GM18505 (cell line): ENCODE measurements at regions not wholly inside any gene's neighbourhood (a gene's known extent, or its start where the extent isn't known, plus 50 kb on each side); places are given as distances from the start of the nearest gene placed in this dataset.
"Not testable (repeated sequence)": the region's sequence is repeated elsewhere in the genome, so short reads cannot be mapped to it uniquely, and the experiment has no call there.

ENCODE experiments used
- ATAC-seq: cut with Tn5 transposase; IDR thresholded peaks from one replicate; pipeline ENCODE4 v1.9.1; 2021; ENCODE audit not compliant: unreplicated experiment
- POLR2A ChIP-seq: IDR thresholded peaks from 4 replicates; pipeline ENCODE4 v1.6.1; 2011; ENCODE audit warnings: borderline replicate concordance; ENCODE audit not compliant: insufficient read depth, insufficient read length; ENCODE audit errors: extremely low read depth

DNA sequence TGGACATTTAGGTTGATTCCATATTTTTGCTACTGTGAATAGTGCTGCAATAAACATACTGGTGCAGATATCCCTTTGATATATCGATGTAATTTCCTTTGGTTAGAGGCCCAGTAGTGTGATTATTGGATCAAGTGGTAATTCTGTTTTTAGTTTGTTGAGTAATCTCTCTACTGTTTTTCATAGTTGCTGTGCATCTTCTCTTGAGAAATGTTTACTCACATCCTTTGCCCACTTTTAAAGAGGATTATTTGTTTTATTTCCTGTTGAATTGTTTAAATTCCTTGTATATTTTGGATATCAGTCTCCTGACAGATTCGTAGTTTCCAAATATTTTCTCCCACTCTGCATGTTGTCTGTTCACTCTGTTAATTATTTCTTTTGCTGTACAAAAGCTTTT lies 352.6 kb upstream of the TARS1 start:
- no peak for TF ChIP-seq POLR2A
- no peak for ATAC-seq

DNA sequence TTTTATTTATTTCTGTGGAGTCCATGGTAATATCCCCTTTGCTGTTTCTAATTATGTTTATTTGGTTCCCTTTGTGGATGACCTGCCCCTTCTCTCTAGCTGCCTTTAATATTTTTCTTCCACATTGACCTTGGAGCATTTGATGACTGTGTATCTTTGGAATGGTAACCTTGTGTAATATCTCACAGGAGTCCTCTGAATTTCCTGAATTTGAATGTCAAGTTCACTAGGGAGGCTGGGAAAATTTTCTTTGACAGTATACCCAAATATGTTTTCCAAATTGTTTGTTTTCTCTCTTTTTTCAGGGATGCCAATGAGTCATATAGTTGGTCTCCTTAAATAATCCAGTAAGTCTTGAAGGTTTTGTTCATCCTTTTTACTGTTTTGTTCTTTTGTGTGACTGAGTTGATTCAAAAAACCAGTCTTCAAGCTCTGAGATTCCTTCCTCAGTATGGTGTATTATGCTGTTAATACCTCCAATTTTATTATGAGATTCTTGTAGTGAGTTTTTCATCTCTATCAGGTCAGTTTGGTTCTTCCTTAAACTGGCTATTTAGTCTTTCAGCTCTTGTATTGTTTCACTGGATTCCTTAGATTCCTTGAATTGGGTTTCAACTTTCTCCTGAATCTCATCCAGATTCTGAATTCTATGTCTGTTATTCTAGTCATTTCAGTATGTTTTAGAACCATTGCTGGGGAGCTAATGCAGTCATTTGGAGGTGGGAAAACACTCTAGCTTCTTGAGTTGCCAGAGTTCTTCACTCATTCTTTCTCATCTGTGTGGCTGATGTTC lies 349.0 kb upstream of the TARS1 start:
- TF ChIP-seq POLR2A: no peak
- ATAC-seq: no peak

DNA sequence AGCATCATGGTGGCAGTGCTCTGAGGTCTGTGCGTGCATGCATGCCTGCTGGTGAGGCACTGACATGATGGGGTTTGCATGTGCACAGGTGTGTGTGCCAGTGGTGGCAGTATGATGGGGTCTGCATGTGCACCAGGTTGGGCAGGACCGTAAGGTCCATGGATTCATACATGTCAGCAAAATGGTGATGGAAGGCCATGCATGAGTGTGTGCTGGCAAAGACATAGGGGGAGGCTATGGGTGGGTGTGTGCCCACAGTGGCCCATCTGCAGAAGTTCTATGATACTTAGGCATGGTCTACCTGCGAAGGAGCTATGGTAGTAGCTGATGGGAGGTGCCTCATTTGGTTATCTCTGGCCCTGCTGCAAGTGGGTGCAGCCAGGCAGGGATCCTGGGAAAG lies 348.0 kb upstream of the TARS1 start:
- TF ChIP-seq POLR2A: no peak
- no peak for ATAC-seq

DNA sequence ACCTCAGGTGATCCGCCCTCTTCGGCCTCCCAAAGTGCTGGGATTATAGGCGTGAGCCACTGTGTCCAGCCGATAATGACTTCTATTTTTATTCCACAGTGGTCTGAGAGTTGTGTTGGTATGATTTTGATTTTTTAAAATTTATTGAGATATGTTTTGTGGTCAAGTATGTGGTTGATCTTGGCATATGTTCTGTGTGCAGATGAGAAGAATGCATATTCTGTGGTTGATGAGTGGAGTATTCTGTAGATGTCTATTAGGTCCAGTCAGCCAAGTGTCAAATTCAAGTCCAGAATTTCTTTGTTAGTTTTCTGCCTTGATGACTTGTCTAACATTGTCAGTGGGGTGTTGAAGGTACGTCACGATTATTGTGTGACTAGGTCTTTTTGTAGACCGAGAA lies 338.2 kb upstream of the TARS1 start:
- no peak for TF ChIP-seq POLR2A
- ATAC-seq: no peak

DNA sequence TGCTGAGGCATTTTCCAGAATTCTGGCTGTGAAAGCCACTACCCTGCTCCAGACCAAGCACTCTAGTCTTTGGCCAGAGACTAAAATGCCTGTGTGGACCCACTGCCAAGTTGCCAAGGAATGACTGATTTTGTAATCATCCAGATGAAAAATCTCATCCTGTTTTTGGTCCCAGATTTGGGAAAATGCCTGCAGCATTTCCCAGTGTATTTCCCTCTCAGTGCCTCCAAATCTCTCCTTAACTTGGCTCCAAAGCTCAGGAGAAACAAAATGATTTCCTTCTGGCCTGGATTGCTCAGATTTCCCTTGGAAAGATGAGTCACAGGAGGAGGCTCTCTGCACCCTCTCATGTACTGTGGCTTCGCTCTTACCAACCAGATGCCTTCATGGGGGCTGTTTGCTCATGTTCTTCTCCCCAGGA lies 335.2 kb upstream of the TARS1 start:
- no peak for ATAC-seq

DNA sequence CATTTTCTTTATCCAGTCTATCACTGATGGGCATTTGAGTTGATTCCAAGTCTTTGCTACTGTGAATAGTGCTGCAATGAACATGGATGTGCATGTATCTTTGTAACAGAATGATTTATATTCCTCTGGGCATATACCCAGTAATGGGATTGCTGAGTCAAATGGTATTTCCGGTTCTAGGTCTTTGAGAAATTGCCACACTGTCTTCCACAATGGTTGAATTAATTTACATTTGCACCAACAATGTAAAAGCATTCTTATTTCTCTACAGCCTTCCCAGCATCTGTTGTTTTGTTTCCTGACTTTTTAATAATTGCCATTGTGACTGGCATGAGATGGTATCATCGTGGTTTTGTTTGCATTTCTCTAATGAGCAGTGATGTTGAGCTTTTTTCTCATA lies 330.3 kb upstream of the TARS1 start:
- not testable (repeated sequence) for ATAC-seq

More for the DNA sequence above, 335.2 kb upstream of the TARS1 start:
- TF ChIP-seq POLR2A: no peak

DNA sequence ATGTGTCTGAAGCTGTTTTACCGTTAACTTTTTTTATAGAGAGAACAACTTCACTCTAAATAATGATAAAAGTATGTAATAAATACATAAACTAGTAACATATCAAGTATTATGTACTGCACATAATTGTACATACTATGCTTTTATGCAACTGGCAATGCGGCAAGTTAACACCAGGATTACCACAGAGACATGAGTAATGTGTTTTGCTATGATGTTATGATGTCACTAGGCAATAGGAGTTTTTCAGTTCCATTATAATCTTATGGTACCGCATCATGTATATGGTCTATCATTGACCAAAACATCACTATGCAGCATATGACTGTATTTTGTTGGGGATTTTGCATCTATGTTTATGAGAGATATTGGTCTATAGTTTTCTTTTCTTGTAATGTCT lies 326.4 kb upstream of the TARS1 start:
- TF ChIP-seq POLR2A: no peak
- ATAC-seq: no peak

DNA sequence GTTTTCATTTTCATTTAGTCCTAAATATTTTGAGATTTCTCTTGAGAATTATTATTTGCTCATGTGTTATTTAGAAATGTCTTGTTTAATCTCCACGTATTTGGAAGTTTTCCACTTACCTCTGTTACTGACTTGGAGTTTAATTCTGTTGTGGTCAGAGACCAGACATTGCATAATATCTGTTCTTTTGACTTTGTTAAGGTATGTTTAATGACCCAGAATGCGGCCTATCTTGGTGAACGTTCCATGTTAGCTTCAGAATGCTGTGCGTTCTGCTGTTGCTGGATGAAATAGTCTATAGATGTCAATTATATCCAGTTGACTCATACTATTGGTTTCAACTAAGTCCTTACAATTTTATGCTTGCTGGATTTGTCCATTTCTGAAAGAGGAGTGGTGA lies 325.3 kb upstream of the TARS1 start:
- no peak for ATAC-seq
- no peak for TF ChIP-seq POLR2A

DNA sequence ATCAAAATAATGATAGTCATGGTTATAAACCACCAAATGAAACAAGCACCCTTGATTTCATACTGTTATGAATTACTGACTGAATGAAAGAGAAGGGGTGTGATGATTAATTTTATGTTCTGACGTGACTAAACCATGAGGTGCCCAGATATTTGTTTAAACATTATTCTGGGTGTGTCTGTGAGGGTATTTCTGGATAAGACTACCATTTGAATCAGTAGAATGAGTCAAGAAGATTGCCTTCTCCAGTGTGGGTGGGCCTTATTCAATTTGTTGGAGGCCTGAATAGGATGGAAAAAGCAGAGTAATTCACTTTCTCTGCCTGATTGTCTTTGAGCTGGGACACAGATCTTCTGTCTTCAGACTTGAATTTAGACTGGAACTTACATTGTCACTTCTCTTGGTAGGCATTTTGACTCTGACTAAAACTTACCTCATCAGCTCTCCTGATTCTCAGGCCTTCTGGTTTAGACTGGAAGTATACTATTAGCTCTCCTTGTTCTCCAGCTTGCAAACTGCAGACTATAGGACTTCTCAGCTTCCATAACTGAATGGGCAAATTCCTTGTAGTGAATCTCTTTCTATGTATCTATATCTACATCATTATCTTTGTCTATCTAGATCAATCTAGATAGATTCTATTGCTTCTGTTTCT lies 321.9 kb upstream of the TARS1 start:
- no peak for ATAC-seq
- TF ChIP-seq POLR2A: no peak

DNA sequence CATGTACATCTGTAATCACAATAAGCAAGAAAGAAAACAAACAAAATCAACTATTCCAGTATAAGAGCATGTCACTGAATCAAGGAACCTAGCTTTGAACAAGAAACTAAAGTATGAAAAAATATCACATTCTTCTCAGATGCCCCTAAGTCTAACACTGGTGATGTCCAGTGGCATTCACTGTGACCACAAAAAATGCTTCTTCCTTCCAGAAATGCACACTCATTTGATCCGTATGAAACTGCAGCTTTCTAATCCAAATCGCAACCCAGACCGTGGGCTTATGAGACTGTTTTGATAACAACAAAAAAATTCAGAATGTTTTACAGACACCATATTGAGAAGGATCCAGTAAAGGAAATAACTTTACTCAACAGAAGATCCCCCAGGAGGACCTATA lies 320.1 kb upstream of the TARS1 start:
- TF ChIP-seq POLR2A: no peak
- no peak for ATAC-seq

DNA sequence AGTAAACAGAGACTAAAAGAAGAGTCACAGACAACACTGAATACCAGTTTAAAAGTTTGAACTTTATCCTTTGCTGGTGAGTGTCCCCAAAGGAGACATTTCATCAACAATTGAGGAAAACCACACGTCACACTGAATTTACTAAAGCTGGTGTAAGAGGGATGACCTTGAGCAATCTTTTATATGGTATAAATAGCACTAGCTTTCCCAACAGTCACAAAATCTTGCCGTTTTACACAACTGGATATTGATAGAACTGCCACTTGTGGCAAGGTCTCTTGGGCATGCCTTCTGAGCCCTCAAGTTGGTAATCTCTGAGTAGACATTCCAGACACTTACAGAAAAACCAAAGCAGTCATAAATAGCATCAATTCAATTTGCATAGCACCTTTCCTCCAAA lies 311.5 kb upstream of the TARS1 start:
- TF ChIP-seq POLR2A: no peak
- no peak for ATAC-seq

DNA sequence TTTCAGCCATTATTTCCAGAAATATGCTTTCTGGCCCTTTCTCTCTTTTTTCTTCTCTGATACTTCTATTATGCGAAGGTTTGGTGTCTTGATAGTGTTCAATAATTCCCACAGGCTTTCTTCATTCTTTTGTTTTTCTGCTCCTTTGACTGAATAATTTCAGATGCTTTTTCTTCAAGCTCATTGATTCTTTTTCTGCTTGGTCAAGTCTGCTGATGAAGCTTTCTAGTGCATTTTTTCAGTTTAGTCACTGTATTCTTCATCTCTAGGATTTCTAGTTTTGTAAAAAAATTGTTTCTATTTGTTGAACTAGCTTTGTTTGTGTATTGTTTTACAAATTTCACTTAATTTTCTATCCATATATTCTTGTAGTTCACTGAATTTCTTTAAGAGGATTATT lies 304.0 kb upstream of the TARS1 start:
- TF ChIP-seq POLR2A: no peak

DNA sequence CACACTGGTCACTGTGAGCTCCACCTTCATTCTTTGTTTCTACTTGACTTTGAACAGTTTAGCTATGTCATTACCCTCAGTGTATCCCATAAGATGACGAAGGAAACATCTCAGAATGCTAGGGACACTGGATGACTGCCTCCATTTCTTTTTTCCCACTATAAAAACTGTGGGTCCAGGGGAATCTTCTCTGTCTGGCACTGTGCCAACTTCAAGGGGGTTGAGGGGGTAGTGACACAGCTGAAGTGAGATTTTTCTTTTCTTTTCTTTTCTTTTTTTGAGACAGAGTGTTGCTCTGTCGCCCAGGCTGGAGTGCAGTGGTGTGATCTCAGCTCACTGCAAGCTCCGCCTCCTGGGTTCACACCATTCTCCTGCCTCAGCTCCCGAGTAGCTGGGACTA lies 302.6 kb upstream of the TARS1 start:
- not testable (repeated sequence) for ATAC-seq

More for the DNA sequence above, 304.0 kb upstream of the TARS1 start:
- ATAC-seq: no peak

DNA sequence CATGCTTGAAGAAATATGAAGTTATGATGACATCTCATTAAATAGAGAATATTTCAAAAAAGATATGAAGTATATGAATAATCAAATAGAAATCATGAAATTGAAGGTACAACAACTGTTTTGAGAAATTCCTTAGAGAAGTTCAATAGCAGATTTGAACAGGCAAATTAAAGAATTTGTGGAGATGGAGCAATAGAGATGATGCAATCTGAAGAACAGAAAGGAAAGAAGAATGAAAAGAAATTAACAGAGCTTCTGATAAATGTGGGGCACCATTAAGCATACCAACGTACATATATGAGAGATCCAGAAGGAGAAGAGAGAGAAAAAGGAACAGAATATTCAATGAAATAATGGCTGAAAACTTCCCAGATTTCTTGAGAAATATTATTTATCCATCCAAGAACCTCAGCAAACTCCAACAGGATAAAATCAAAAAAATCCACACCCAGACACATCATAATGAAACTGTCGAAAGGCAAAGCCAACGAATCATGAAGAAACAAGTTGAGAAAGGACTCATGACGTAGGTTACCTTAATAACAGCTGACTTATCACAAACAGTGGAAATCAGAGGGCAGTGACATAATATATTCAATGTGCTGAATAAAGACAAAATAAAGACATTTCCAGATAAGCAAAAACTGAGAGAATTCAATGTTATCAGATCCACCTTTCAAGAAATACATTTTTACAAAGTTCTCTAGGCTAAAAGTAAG lies 297.2 kb upstream of the TARS1 start:
- no peak for TF ChIP-seq POLR2A
- ATAC-seq: no peak
